AG04449 (cell line): ENCODE measurements at regions not wholly inside any gene's neighbourhood (a gene's known extent, or its start where the extent isn't known, plus 50 kb on each side); places are given as distances from the start of the nearest gene placed in this dataset.

Experiments used
- CTCF ChIA-PET: fragments of 350-600 bp; formaldehyde crosslinking; extraction: SDS; loops from one replicate; lab custom pipeline; 2021; ENCODE audit warnings: antibody characterized with exemption; lab: Yijun Ruan, JAX
- POLR2A ChIA-PET: fragments of 400-600, 350-600 bp; formaldehyde crosslinking; extraction: SDS; loops from one replicate; lab custom pipeline; 2020; ENCODE audit warnings: antibody characterized with exemption, inconsistent platforms; lab: Yijun Ruan, JAX
- DNase-seq: peaks from one replicate; pipeline ENCODE4 v3.0.0-alpha.2; 2010; ENCODE audit warnings: low read depth, low spot score
- H3K4me3 ChIP-seq: 2 replicates; pipeline ENCODE4 v1.5.1; 2011; ENCODE audit warnings: low read depth, mild to moderate bottlenecking, control low read depth, low read length
- TF ChIP-seq, protein P1 (sequence below): IDR thresholded peaks from one replicate; pipeline ENCODE4 v1.5.1; 2011; ENCODE audit warnings: mild to moderate bottlenecking, moderate library complexity, low read length, control low read depth, inconsistent platforms; ENCODE audit not compliant: insufficient read depth; ENCODE audit errors: missing control alignments

DNA sequence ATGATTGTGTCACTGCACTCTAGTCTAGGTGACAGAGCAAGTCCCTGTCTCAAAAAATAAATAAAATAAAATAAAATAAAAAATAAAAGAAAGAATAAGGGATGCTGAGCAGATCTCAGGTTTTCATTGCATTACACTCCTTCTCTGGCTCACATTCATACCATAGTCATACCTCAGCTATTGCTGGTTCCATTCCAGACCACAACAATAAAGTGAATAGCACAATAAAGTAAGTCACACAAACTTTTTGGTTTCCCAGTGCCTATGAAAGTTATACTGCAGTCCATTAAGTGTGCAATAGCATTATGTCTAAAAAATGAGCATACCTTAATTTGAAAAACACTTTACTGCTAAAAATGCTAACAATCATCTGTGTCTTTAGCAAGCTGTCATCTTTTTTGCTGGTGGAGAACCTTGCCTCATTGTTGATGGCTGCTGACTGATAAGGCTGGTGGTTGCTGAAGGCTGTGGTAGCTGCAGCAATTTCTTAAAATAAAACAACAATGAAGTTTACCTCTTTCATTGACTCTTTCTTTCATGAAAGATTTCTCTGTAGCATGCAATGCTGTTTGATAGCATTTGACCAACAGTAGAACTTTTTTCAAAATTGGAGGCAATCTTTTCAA is 415.7 kb downstream of the ZNF608 start:
- ChIA-PET POLR2A (no interaction called here), CTCF (no interaction called here)
- TF ChIP-seq, protein P1, sequence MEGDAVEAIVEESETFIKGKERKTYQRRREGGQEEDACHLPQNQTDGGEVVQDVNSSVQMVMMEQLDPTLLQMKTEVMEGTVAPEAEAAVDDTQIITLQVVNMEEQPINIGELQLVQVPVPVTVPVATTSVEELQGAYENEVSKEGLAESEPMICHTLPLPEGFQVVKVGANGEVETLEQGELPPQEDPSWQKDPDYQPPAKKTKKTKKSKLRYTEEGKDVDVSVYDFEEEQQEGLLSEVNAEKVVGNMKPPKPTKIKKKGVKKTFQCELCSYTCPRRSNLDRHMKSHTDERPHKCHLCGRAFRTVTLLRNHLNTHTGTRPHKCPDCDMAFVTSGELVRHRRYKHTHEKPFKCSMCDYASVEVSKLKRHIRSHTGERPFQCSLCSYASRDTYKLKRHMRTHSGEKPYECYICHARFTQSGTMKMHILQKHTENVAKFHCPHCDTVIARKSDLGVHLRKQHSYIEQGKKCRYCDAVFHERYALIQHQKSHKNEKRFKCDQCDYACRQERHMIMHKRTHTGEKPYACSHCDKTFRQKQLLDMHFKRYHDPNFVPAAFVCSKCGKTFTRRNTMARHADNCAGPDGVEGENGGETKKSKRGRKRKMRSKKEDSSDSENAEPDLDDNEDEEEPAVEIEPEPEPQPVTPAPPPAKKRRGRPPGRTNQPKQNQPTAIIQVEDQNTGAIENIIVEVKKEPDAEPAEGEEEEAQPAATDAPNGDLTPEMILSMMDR = no peak
- DNase-seq = no peak
- no peak overlapping the region for H3K4me3 ChIP-seq

DNA sequence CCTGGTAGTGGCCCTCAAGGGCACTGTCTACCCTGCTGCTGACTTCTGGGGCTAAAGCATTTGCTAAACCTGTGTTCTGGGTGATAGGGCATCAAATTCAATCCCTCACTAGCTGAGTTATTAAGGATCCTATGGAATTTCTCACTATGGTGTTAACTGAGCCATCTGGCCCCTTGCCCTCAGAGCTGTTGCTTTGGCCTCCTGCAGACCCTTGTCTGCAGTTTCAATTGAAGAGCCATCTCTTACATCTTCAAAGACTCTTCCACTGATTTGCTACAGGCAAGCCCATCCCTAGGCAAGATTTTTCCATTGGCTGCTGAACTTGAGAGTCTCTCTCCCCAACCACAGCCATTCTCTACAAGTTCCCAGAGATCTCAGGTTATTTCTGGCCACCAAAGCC is 418.2 kb downstream of the ZNF608 start:
- ChIA-PET CTCF (no interaction called here), POLR2A (no interaction called here)
- H3K4me3 ChIP-seq = no peak overlapping the region
- TF ChIP-seq, protein P1 = no peak
- DNase-seq = no peak

DNA sequence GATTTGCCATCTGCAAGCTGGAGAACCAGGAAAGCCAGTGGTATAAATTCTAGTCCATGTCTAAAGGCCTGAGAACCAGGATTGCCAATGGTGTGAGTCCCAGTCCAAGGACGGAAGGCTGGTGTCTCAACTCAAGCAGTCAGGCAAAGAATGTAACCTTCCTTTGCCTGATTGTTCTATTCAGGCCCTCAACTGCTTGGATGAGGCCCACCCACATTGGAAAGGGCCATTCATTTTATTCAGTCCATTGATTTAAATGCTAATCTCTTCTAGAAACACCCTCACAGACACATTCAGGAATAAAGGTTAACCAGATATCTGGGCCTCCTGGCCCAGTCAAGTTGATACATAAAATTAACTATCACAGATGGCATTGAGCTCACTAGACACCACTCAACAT is 427.8 kb downstream of the ZNF608 start:
- TF ChIP-seq, protein P1 = no peak
- POLR2A ChIA-PET = no interaction called here
- H3K4me3 ChIP-seq = no peak overlapping the region
- no peak for DNase-seq
- CTCF ChIA-PET = no interaction called here

DNA sequence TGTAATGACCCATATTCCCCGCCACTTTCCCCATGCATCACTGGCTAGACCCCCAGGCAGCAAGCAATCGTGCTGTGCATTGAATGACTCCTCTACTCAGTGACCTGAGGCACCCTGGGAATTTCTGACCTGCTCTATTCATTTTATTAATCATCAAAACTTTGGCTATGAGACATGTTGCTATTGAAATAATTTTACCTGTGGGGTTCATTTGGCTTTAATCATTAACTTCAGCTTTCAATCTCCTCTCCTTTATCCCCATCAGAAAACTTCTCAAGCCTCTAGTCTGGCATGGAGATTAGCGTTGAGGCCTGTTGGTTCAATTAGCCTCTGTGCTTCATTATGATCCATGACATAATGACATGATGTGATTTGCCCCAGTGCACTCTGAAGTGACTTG is 429.0 kb downstream of the ZNF608 start:
- CTCF ChIA-PET = no interaction called here
- TF ChIP-seq, protein P1 = no peak
- POLR2A ChIA-PET = no interaction called here
- H3K4me3 ChIP-seq = no peak overlapping the region
- no peak for DNase-seq

DNA sequence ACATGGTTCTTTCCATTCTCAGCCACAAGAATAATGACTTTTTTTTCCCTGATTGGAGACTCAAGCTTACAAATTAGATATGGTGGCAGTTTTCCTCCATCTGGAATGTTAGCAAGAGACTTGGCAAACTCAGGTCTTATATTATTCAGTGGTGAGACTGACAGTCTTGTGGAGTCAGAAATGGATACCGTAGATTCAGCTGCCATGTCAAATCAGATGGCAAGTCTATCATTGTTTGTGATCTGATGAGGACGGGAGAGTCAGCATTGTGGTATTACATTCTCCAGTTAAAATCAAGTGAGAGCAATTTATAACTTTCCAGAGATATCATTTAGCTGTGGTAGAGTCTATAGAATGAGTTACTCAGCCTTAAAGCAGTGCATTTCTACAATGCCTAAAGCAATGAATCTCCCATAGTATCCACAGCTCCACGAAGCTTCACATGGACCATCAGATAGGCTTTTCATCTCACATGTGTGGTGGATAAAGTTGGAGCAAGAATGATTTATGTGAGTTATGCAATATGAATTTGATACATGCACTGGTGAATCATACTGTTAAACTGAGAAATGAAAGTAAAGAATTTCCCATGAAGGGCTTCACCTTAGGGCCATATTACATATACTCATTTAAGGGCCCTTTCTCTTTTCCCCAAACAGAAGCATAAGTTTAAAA is 430.6 kb downstream of the ZNF608 start:
- TF ChIP-seq, protein P1 = no peak

DNA sequence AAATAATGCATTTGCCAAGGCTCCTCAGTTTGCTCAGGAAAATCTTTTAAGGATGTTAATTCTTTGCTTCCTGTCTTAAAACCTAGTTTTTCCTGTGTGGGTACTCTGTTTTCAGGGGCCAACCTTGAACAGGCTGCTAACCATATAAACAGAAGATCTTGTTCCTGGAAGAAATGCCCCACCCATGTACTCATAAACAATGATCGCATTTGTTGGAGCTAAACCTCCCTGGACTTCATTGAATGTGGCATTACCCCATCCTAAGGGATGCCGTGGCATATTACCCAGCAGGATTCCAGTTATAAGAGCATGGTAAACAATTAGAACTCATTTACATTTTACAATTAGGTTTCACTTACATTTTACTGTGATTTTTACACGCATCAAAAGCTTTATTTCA is 436.0 kb downstream of the ZNF608 start:
- TF ChIP-seq, protein P1 = no peak
- ChIA-PET CTCF (no interaction called here), POLR2A (no interaction called here)
- no peak overlapping the region for H3K4me3 ChIP-seq
- DNase-seq = no peak

More for the DNA sequence above, 430.6 kb downstream of the ZNF608 start:
- ChIA-PET POLR2A (no interaction called here), CTCF (no interaction called here)
- no peak overlapping the region for H3K4me3 ChIP-seq
- peak; percentile 9 for DNase-seq
